AG04449 (cell line): ENCODE measurements at regions not wholly inside any gene's neighbourhood (a gene's known extent, or its start where the extent isn't known, plus 50 kb on each side); places are given as distances from the start of the nearest gene placed in this dataset.
"Not testable (repeated sequence)": the region's sequence is repeated elsewhere in the genome, so short reads cannot be mapped to it uniquely, and the experiment has no call there.

Source experiments
- CTCF ChIA-PET: fragments of 350-600 bp; formaldehyde crosslinking; extraction: SDS; loops from one replicate; lab custom pipeline; 2021; ENCODE audit warnings: antibody characterized with exemption; lab: Yijun Ruan, JAX
- POLR2A ChIA-PET: fragments of 400-600, 350-600 bp; formaldehyde crosslinking; extraction: SDS; loops from one replicate; lab custom pipeline; 2020; ENCODE audit warnings: antibody characterized with exemption, inconsistent platforms; lab: Yijun Ruan, JAX
- DNase-seq: peaks from one replicate; pipeline ENCODE4 v3.0.0-alpha.2; 2010; ENCODE audit warnings: low read depth, low spot score
- H3K4me3 ChIP-seq: 2 replicates; pipeline ENCODE4 v1.5.1; 2011; ENCODE audit warnings: low read depth, mild to moderate bottlenecking, control low read depth, low read length
- CTCF ChIP-seq: IDR thresholded peaks from one replicate; pipeline ENCODE4 v1.5.1; 2011; ENCODE audit warnings: mild to moderate bottlenecking, moderate library complexity, low read length, control low read depth, inconsistent platforms; ENCODE audit not compliant: insufficient read depth; ENCODE audit errors: missing control alignments

GRCh38 chr4:66956426-66956825 is 588.9 kb downstream of the CENPC start:
- no peak for DNase-seq
- ChIA-PET CTCF (no interaction called here), POLR2A (no interaction called here)
- H3K4me3 ChIP-seq: no peak overlapping the region
- TF ChIP-seq CTCF: no peak

GRCh38 chr4:66955784-66956183 is 589.5 kb downstream of the CENPC start:
- no peak for DNase-seq
- CTCF ChIA-PET: no interaction called here
- no peak overlapping the region for H3K4me3 ChIP-seq
- POLR2A ChIA-PET: no interaction called here
- no peak for TF ChIP-seq CTCF

GRCh38 chr4:66949419-66949818 is 595.9 kb downstream of the CENPC start:
- ChIA-PET CTCF (no interaction called here), POLR2A (no interaction called here)
- TF ChIP-seq CTCF: no peak
- DNase-seq: no peak
- no peak overlapping the region for H3K4me3 ChIP-seq

GRCh38 chr4:66946761-66947160 is 598.5 kb downstream of the CENPC start:
- H3K4me3 ChIP-seq: no peak overlapping the region
- ChIA-PET POLR2A (no interaction called here), CTCF (no interaction called here)
- no peak for TF ChIP-seq CTCF
- DNase-seq: no peak

GRCh38 chr4:66943112-66943511 is 602.2 kb downstream of the CENPC start:
- H3K4me3 ChIP-seq: no peak overlapping the region
- POLR2A ChIA-PET: no interaction called here

GRCh38 chr4:66931981-66932380 is 613.3 kb downstream of the CENPC start:
- H3K4me3 ChIP-seq: not testable (repeated sequence)

More at GRCh38 chr4:66943112-66943511, 602.2 kb downstream of the CENPC start:
- no peak for DNase-seq
- TF ChIP-seq CTCF: no peak
- CTCF ChIA-PET: no interaction called here

GRCh38 chr4:66930206-66930605 is 615.1 kb downstream of the CENPC start:
- CTCF ChIA-PET: no interaction called here
- POLR2A ChIA-PET: no interaction called here

More at GRCh38 chr4:66931981-66932380, 613.3 kb downstream of the CENPC start:
- CTCF ChIA-PET, POLR2A ChIA-PET, DNase-seq: not testable (repeated sequence)

More at GRCh38 chr4:66930206-66930605, 615.1 kb downstream of the CENPC start:
- TF ChIP-seq CTCF: no peak
- no peak overlapping the region for H3K4me3 ChIP-seq
- no peak for DNase-seq
